MM.1S (cell line): ENCODE measurements at regions not wholly inside any gene's neighbourhood (a gene's known extent, or its start where the extent isn't known, plus 50 kb on each side); places are given as distances from the start of the nearest gene placed in this dataset.

Experiments used
- DNase-seq: peaks from one replicate; pipeline ENCODE4 v3.0.0-alpha.2; 2015
- H2AFZ ChIP-seq: fragments of 300-600 bp; sonication (generic); 2 replicates; pipeline ENCODE4 v1.6.0; 2016; ENCODE audit warnings: antibody characterized with exemption, low read length
- H3F3A ChIP-seq: fragments of 300-600 bp; sonication (generic); 2 replicates; pipeline ENCODE4 v1.6.1; 2016; ENCODE audit warnings: mild to moderate bottlenecking, antibody characterized with exemption, low read length, moderate library complexity, mixed read lengths; ENCODE audit not compliant: insufficient read depth
- H3K27ac ChIP-seq: fragments of 300-600 bp; sonication (generic); 2 replicates; pipeline ENCODE4 v1.5.1; 2016; ENCODE audit warnings: mild to moderate bottlenecking, low read length
- H3K27me3 ChIP-seq: fragments of 300-600 bp; sonication (generic); replicated peaks from 2 replicates; pipeline ENCODE4 v1.6.0; 2016; ENCODE audit warnings: low read length; ENCODE audit not compliant: insufficient read depth
- H3K36me3 ChIP-seq: fragments of 300-600 bp; sonication (generic); replicated peaks from 2 replicates; pipeline ENCODE4 v1.6.1; 2016; ENCODE audit warnings: mild to moderate bottlenecking, low read length, mixed read lengths; ENCODE audit not compliant: insufficient read depth
- H3K4me1 ChIP-seq: fragments of 300-600 bp; sonication (generic); 2 replicates; pipeline ENCODE4 v1.6.1; 2016; ENCODE audit warnings: low read length, mixed read lengths
- H3K4me2 ChIP-seq: fragments of 300-600 bp; sonication (generic); 2 replicates; pipeline ENCODE4 v1.6.0; 2016; ENCODE audit warnings: low read depth, low read length
- H3K4me3 ChIP-seq: fragments of 300-600 bp; sonication (generic); 2 replicates; pipeline ENCODE4 v1.5.1; 2016; ENCODE audit warnings: low read length, mixed read lengths
- H3K79me2 ChIP-seq: fragments of 300-600 bp; sonication (generic); 2 replicates; pipeline ENCODE4 v1.6.1; 2016; ENCODE audit warnings: mixed run types, low read length, mixed read lengths
- H3K9ac ChIP-seq: fragments of 300-600 bp; sonication (generic); 2 replicates; pipeline ENCODE4 v1.6.1; 2016; ENCODE audit warnings: low read length, mixed read lengths
- H3K9me2 ChIP-seq: fragments of 300-600 bp; sonication (generic); replicated peaks from 2 replicates; pipeline ENCODE4 v1.6.1; 2016; ENCODE audit warnings: mild to moderate bottlenecking, low read length, mixed read lengths; ENCODE audit not compliant: insufficient read depth
- H3K9me3 ChIP-seq: fragments of 300-600 bp; sonication (generic); replicated peaks from 2 replicates; pipeline ENCODE4 v1.6.1; 2016; ENCODE audit warnings: mild to moderate bottlenecking, low read length, mixed read lengths; ENCODE audit not compliant: insufficient read depth
- H4K20me1 ChIP-seq: fragments of 300-600 bp; sonication (generic); 2 replicates; pipeline ENCODE4 v1.6.1; 2016; ENCODE audit warnings: mild to moderate bottlenecking, low read length, moderate library complexity, mixed read lengths; ENCODE audit not compliant: insufficient read depth
- EZH2 ChIP-seq: fragments of 300-600 bp; sonication (generic); optimal IDR thresholded peaks from 2 replicates; pipeline ENCODE3; 2017; ENCODE audit warnings: low read depth, mild to moderate bottlenecking, antibody characterized with exemption, low read length, mixed read lengths
- EZH2phosphoT487 ChIP-seq: fragments of 300-600 bp; sonication (generic); IDR thresholded peaks from 2 replicates; pipeline ENCODE4 v1.6.1; 2018; ENCODE audit warnings: antibody characterized with exemption, low read length
- TF ChIP-seq, protein P1 (sequence below): fragments of 300-600 bp; sonication (generic); IDR thresholded peaks from 2 replicates; pipeline ENCODE4 v1.5.1; 2016; ENCODE audit warnings: antibody characterized with exemption, low read length, mixed read lengths

DNA sequence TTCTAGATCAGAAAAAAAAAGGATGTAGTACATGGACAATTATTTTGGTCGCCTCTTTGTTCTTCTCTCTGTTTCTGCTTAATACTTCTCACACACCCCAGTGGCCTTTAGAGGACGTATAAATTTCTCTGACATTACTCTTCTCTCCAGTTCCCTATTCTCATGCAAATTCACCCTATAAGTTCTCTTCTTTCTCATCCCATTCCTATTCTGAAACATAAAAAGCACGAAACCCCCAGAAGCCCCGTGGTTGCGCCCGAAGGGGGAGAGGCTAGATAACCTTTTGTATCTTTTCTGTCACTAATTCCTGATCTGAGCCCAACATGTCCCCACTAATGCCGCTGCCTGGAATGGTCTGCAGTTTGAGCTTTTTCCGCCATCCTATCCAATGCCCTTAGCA is 136.9 kb downstream of the SKIDA1 start:
- no peaks in the 10 kb centered on the region for H3F3A ChIP-seq
- no peak overlapping the region for H3K4me3 ChIP-seq
- DNase-seq = no peak
- no peaks in the 10 kb centered on the region for H3K9me2 ChIP-seq
- H3K36me3 ChIP-seq = no peaks in the 10 kb centered on the region
- H3K4me1 ChIP-seq = no peaks in the 10 kb centered on the region
- no peaks in the 10 kb centered on the region for H3K79me2 ChIP-seq
- H4K20me1 ChIP-seq = no peaks in the 10 kb centered on the region
- no peak overlapping the region for H2AFZ ChIP-seq
- H3K27me3 ChIP-seq = no peaks in the 10 kb centered on the region
- no peak overlapping the region for H3K9ac ChIP-seq
- no peak overlapping the region for H3K4me2 ChIP-seq
- no peaks in the 10 kb centered on the region for H3K9me3 ChIP-seq
- TF ChIP-seq, protein P1, sequence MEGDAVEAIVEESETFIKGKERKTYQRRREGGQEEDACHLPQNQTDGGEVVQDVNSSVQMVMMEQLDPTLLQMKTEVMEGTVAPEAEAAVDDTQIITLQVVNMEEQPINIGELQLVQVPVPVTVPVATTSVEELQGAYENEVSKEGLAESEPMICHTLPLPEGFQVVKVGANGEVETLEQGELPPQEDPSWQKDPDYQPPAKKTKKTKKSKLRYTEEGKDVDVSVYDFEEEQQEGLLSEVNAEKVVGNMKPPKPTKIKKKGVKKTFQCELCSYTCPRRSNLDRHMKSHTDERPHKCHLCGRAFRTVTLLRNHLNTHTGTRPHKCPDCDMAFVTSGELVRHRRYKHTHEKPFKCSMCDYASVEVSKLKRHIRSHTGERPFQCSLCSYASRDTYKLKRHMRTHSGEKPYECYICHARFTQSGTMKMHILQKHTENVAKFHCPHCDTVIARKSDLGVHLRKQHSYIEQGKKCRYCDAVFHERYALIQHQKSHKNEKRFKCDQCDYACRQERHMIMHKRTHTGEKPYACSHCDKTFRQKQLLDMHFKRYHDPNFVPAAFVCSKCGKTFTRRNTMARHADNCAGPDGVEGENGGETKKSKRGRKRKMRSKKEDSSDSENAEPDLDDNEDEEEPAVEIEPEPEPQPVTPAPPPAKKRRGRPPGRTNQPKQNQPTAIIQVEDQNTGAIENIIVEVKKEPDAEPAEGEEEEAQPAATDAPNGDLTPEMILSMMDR = no peak
- no peak for TF ChIP-seq EZH2
- no peak for TF ChIP-seq EZH2phosphoT487
- H3K27ac ChIP-seq = no peak overlapping the region

DNA sequence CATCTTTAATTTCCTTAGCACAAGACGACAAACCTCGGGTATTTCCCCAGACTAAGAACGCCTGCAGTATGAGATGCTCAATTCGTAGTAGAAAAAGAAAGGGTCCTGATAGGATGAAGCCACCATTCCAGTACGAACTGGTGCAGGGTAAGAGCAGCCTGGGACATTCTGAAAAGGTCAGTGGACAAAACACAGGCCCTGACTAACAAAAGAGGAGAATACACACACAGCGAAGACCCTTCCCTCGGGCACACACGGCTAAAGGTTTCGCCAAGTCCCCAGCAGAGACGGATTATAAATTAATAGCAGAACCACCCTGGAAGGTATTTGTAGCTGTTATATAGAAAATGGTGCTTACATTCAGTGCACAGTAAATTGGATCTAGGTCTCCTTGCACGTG is 137.6 kb downstream of the SKIDA1 start:
- H3K9ac ChIP-seq = no peak overlapping the region
- no peak overlapping the region for H2AFZ ChIP-seq
- no peaks in the 10 kb centered on the region for H3K4me1 ChIP-seq
- no peak overlapping the region for H3K27ac ChIP-seq
- H3K4me2 ChIP-seq = no peak overlapping the region
- no peaks in the 10 kb centered on the region for H3K79me2 ChIP-seq
- no peaks in the 10 kb centered on the region for H3K9me3 ChIP-seq
- no peaks in the 10 kb centered on the region for H3F3A ChIP-seq
- H3K36me3 ChIP-seq = no peaks in the 10 kb centered on the region
- TF ChIP-seq EZH2 (no peak), EZH2phosphoT487 (no peak)
- TF ChIP-seq, protein P1 = no peak
- H4K20me1 ChIP-seq = no peaks in the 10 kb centered on the region
- no peak for DNase-seq
- no peaks in the 10 kb centered on the region for H3K9me2 ChIP-seq
- H3K27me3 ChIP-seq = no peaks in the 10 kb centered on the region
- no peak overlapping the region for H3K4me3 ChIP-seq

DNA sequence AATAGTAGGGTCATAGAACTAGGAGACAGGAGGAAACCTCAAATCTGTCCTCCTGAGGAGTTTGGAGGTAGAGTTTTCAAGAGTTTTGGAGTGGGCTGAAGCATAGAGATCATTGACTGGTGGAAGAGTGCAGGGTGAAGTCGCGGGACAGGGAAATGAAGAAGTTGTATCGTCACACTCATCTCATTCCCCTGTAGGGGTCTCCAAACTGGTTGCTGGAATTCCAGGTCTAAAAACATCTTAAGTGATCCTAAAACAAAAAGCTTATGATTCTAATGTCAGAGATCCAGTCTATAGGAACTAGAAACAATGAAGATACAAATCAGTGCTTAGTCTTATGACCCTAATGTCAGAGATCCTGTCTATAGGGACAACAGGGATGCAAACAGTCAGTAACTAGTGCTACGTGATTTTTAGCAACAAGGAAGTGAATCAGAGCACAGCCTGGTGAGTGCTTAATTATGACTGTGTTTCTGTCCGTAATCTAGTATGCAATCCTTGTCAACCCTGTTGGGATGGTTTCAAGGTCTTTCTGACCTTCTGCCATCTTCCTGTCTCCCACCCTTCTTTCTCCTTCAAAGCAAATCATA is 139.4 kb downstream of the SKIDA1 start:
- Histone ChIP-seq H3K4me3 (no peak overlapping the region), H3K9ac (no peak overlapping the region), H3K27me3 (no peaks in the 10 kb centered on the region), H3K36me3 (no peaks in the 10 kb centered on the region), H3K4me2 (no peak overlapping the region), H3K9me3 (no peaks in the 10 kb centered on the region), H3K4me1 (no peaks in the 10 kb centered on the region), H2AFZ (no peak overlapping the region), H3F3A (no peaks in the 10 kb centered on the region), H4K20me1 (no peaks in the 10 kb centered on the region), H3K27ac (no peak overlapping the region), H3K9me2 (no peaks in the 10 kb centered on the region), H3K79me2 (no peaks in the 10 kb centered on the region)
- DNase-seq = no peak
- TF ChIP-seq EZH2 = no peak
- no peak for TF ChIP-seq EZH2phosphoT487
- TF ChIP-seq, protein P1 = no peak
